Suprapubic skin (tissue), 4 donors: ENCODE measurements at regions not wholly inside any gene's neighbourhood (a gene's known extent, or its start where the extent isn't known, plus 50 kb on each side); places are given as distances from the start of the nearest gene placed in this dataset.
A peak's percentile ranks its signal among the peaks of the same experiment; 100 is the strongest.
"Not testable (repeated sequence)": the region's sequence is repeated elsewhere in the genome, so short reads cannot be mapped to it uniquely, and the experiment has no call there.

Experiments
- DNase-seq, 2 donors: peaks; one replicate each; pipeline ENCODE4 v3.0.0-alpha.2; 2019; ENCODE audit warnings: low spot score in 2 of 2
- H3K27ac ChIP-seq: fragments of 200-600 bp; sonication (generic); one replicate; pipeline ENCODE4 v1.5.1; 2019
- H3K27me3 ChIP-seq: fragments of 200-600 bp; sonication (generic); one replicate; pipeline ENCODE4 v1.5.1; 2019
- H3K36me3 ChIP-seq: fragments of 200-600 bp; sonication (generic); one replicate; pipeline ENCODE4 v1.5.1; 2019
- H3K4me1 ChIP-seq: fragments of 200-600 bp; sonication (generic); one replicate; pipeline ENCODE4 v1.5.1; 2019
- H3K4me3 ChIP-seq: fragments of 200-600 bp; sonication (generic); one replicate; pipeline ENCODE4 v1.5.1; 2019; ENCODE audit warnings: mild to moderate bottlenecking
- H3K9me3 ChIP-seq: fragments of 200-600 bp; sonication (generic); one replicate; pipeline ENCODE4 v1.5.1; 2019
- EP300 ChIP-seq: sonication (generic); formaldehyde crosslinking; IDR thresholded peaks from one replicate; pipeline ENCODE4 v1.6.1; 2017; ENCODE audit warnings: antibody characterized with exemption
- POLR2A ChIP-seq, 2 donors: fragments of 450-650 bp; IDR thresholded peaks; one replicate each; pipeline ENCODE4 v1.6.1; 2017; ENCODE audit warnings: antibody characterized with exemption in 2 of 2, mild to moderate bottlenecking in 2 of 2, moderate library complexity in 2 of 2
- POLR2AphosphoS5 ChIP-seq, 3 donors: sonication (generic); formaldehyde crosslinking; IDR thresholded peaks; one replicate each; pipeline ENCODE4 v1.6.1; 2017; ENCODE audit warnings: antibody characterized with exemption in 3 of 3
- WGBS: methylation state at CpG from one replicate; pipeline ENCODE4 v1.1.5; 2018; 5-methylcytosine and 5-hydroxymethylcytosine counted together
- TF ChIP-seq, protein P1 (sequence below), 2 donors: fragments of 200-600 bp in 1 of 2; fragments of 450-650 bp in 1 of 2; sonication (generic) in 1 of 2; IDR thresholded peaks; one replicate each; pipeline ENCODE4 v1.5.1; 2016 to 2019; ENCODE audit warnings: antibody characterized with exemption in 2 of 2, mild to moderate bottlenecking in 1 of 2, moderate library complexity in 1 of 2

GRCh38 chr9:106019039-106019680 lies 324.8 kb downstream of the TMEM38B start:
- Histone ChIP-seq H3K36me3 (no peaks in the 10 kb centered on the region), H3K27me3 (no peaks in the 10 kb centered on the region), H3K27ac (no peak overlapping the region), H3K4me1 (no peaks in the 10 kb centered on the region), H3K4me3 (no peak overlapping the region), H3K9me3 (no peaks in the 10 kb centered on the region)
- no peak for TF ChIP-seq EP300
- no peak for TF ChIP-seq POLR2AphosphoS5 (IDR thresholded peaks at IDR 0.05)
- TF ChIP-seq, protein P1, sequence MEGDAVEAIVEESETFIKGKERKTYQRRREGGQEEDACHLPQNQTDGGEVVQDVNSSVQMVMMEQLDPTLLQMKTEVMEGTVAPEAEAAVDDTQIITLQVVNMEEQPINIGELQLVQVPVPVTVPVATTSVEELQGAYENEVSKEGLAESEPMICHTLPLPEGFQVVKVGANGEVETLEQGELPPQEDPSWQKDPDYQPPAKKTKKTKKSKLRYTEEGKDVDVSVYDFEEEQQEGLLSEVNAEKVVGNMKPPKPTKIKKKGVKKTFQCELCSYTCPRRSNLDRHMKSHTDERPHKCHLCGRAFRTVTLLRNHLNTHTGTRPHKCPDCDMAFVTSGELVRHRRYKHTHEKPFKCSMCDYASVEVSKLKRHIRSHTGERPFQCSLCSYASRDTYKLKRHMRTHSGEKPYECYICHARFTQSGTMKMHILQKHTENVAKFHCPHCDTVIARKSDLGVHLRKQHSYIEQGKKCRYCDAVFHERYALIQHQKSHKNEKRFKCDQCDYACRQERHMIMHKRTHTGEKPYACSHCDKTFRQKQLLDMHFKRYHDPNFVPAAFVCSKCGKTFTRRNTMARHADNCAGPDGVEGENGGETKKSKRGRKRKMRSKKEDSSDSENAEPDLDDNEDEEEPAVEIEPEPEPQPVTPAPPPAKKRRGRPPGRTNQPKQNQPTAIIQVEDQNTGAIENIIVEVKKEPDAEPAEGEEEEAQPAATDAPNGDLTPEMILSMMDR (IDR thresholded peaks at IDR 0.05), result no peak
- TF ChIP-seq POLR2A (IDR thresholded peaks at IDR 0.05), result no peak
- WGBS, result 54% methylated on average over 3 of the region's 3 CpGs
- no peak for DNase-seq

GRCh38 chr9:106019702-106020101 lies 325.4 kb downstream of the TMEM38B start:
- Histone ChIP-seq H3K4me3 (no peak overlapping the region), H3K27me3 (no peaks in the 10 kb centered on the region), H3K9me3 (no peaks in the 10 kb centered on the region), H3K36me3 (no peaks in the 10 kb centered on the region), H3K27ac (no peak overlapping the region), H3K4me1 (no peaks in the 10 kb centered on the region)
- TF ChIP-seq EP300, result no peak
- TF ChIP-seq POLR2A (IDR thresholded peaks at IDR 0.05), result no peak
- TF ChIP-seq POLR2AphosphoS5 (IDR thresholded peaks at IDR 0.05), result no peak
- TF ChIP-seq, protein P1 (IDR thresholded peaks at IDR 0.05), result no peak
- 87% methylated on average over 5 of the region's 5 CpGs for whole genome bisulfite sequencing
- DNase-seq, result no peak

- Histone ChIP-seq H3K9me3 (no peaks in the 10 kb centered on the region), H3K27me3 (no peaks in the 10 kb centered on the region), H3K36me3 (no peaks in the 10 kb centered on the region), H3K4me3 (no peak overlapping the region), H3K27ac (no peak overlapping the region), H3K4me1 (no peaks in the 10 kb centered on the region)
- TF ChIP-seq EP300 (no peak), POLR2AphosphoS5 (IDR thresholded peaks at IDR 0.05) (no peak), POLR2A (IDR thresholded peaks at IDR 0.05) (no peak)
- TF ChIP-seq, protein P1 (IDR thresholded peaks at IDR 0.05), result no peak
- WGBS, result 97% methylated on average over 2 of the region's 2 CpGs
- DNase-seq, result no peak
These were observed 325.8 kb downstream of the TMEM38B start for GRCh38 chr9:106020186-106020585.

- Histone ChIP-seq H3K36me3 (no peaks in the 10 kb centered on the region), H3K4me1 (no peaks in the 10 kb centered on the region), H3K9me3 (no peaks in the 10 kb centered on the region), H3K4me3 (no peak overlapping the region), H3K27ac (no peak overlapping the region), H3K27me3 (no peaks in the 10 kb centered on the region)
- WGBS, result 57% methylated on average over 2 of the region's 2 CpGs
- no peak for DNase-seq
- TF ChIP-seq EP300, result no peak
- TF ChIP-seq, protein P1 (IDR thresholded peaks at IDR 0.05), result no peak
- TF ChIP-seq POLR2AphosphoS5 (IDR thresholded peaks at IDR 0.05), result no peak
- TF ChIP-seq POLR2A (IDR thresholded peaks at IDR 0.05), result no peak
These were observed 329.1 kb downstream of the TMEM38B start for GRCh38 chr9:106023455-106023854.

- no peaks in the 10 kb centered on the region for H3K4me1 ChIP-seq
- H3K9me3 ChIP-seq, result no peaks in the 10 kb centered on the region
- no peak overlapping the region for H3K4me3 ChIP-seq
- no peaks in the 10 kb centered on the region for H3K36me3 ChIP-seq
- no peak for DNase-seq
- TF ChIP-seq, protein P1 (IDR thresholded peaks at IDR 0.05), result peak in 1 of 2 donors; percentile 22
- no peak for TF ChIP-seq POLR2A (IDR thresholded peaks at IDR 0.05)
- H3K27me3 ChIP-seq, result no peaks in the 10 kb centered on the region
- H3K27ac ChIP-seq, result no peak overlapping the region
- WGBS, result 55% methylated on average over 4 of the region's 4 CpGs
These were observed 331.1 kb downstream of the TMEM38B start for GRCh38 chr9:106025453-106025852.

GRCh38 chr9:106030146-106030545 lies 335.8 kb downstream of the TMEM38B start:
- not testable (repeated sequence) for H3K4me1 ChIP-seq, H3K9me3 ChIP-seq, DNase-seq, H3K27ac ChIP-seq, H3K27me3 ChIP-seq, H3K36me3 ChIP-seq, H3K4me3 ChIP-seq
- 72% methylated on average over 3 of the region's 3 CpGs for WGBS
